GM12892 (cell line): ENCODE measurements at regions not wholly inside any gene's neighbourhood (a gene's known extent, or its start where the extent isn't known, plus 50 kb on each side); places are given as distances from the start of the nearest gene placed in this dataset.

ENCODE experiments used
- POLR2A ChIP-seq: IDR thresholded peaks from 2 replicates; pipeline ENCODE4 v1.6.1; 2011; ENCODE audit warnings: low read depth, low read length, control low read depth
- POLR2AphosphoS5 ChIP-seq: IDR thresholded peaks from 2 replicates; pipeline ENCODE4 v1.6.1; 2011; ENCODE audit warnings: low read depth, low read length, control low read depth
- TAF1 ChIP-seq: IDR thresholded peaks from 2 replicates; pipeline ENCODE4 v1.6.1; 2011; ENCODE audit warnings: low read depth, mild to moderate bottlenecking, control low read depth, low read length, borderline replicate concordance

DNA sequence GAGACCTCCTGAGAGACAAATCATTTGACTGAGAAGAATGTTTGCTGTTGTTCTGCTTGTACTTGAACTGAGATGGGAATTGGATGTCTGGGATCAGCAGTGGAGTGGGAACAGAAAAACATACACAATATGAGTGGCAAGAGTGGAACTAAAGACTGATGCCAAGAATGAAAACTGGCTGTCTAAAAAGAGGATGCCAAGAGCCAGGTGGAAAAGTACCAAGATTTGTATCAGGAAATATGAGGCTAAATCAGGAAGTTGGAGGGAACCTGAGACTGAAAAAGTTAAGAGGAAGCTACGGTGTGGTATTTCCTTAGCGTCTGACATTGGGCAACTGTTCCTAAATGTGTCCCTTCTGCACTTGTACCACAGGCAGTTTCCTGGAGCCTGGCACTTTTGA, 440.9 kb upstream of the CELF4 start:
- TF ChIP-seq POLR2A (no peak), POLR2AphosphoS5 (no peak), TAF1 (no peak)
